ENCODE measurements at regions not wholly inside any gene's neighbourhood (a gene's known extent, or its start where the extent isn't known, plus 50 kb on each side); places are given as distances from the start of the nearest gene placed in this dataset.

GRCh38 chr16:73418051-73418450 lies 370.1 kb upstream of the ZFHX3 start:
- no peak for TF ChIP-seq CTCF (IDR thresholded peaks at IDR 0.05)
- TF ChIP-seq POLR2A (IDR thresholded peaks at IDR 0.05) = no peak
